ENCODE measurements at regions not wholly inside any gene's neighbourhood (a gene's known extent, or its start where the extent isn't known, plus 50 kb on each side); places are given as distances from the start of the nearest gene placed in this dataset.

DNA sequence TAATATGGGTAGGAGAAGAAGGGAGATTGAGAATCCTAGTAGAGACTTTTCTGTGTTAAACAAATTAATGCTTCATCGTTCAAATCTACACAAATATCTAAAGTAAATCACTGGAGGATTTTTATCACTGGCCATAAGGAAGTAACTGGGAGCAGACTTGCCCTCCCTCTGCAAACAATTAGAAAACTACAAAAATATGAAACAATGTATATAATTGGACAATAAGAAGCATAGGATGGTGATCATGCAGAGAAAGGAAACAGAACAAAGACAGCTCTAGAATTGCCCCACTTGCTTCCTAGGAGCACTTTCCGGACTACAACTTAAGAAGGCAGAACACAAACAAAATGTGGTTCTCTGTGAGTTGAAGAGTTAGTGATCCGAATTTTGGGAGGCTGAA, 452.7 kb upstream of the KLHL29 start:
- no peaks in the 10 kb centered on the region for H3K9me3 ChIP-seq
- H3K4me1 ChIP-seq: no peaks in the 10 kb centered on the region
- no peaks in the 10 kb centered on the region for H3K36me3 ChIP-seq (ENCODE audit: insufficient read depth in 1 of 2, low read depth in 1 of 2)
- H3K27ac ChIP-seq: no peak overlapping the region
- no peaks in the 10 kb centered on the region for H3K27me3 ChIP-seq (ENCODE audit: insufficient read depth in 3 of 3, low read length in 2 of 3)
- TF ChIP-seq, protein P1, sequence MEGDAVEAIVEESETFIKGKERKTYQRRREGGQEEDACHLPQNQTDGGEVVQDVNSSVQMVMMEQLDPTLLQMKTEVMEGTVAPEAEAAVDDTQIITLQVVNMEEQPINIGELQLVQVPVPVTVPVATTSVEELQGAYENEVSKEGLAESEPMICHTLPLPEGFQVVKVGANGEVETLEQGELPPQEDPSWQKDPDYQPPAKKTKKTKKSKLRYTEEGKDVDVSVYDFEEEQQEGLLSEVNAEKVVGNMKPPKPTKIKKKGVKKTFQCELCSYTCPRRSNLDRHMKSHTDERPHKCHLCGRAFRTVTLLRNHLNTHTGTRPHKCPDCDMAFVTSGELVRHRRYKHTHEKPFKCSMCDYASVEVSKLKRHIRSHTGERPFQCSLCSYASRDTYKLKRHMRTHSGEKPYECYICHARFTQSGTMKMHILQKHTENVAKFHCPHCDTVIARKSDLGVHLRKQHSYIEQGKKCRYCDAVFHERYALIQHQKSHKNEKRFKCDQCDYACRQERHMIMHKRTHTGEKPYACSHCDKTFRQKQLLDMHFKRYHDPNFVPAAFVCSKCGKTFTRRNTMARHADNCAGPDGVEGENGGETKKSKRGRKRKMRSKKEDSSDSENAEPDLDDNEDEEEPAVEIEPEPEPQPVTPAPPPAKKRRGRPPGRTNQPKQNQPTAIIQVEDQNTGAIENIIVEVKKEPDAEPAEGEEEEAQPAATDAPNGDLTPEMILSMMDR (IDR thresholded peaks at IDR 0.05): no peak
- intact Hi-C loops (cut with DNase I): no loop called here
- no peak overlapping the region for H3K4me3 ChIP-seq
- DNase-seq: no peak
- no peak for ATAC-seq
- WGBS, 3 donors: 63 to 73% (median 71%) methylated on average over 3 of the region's 3 CpGs

DNA sequence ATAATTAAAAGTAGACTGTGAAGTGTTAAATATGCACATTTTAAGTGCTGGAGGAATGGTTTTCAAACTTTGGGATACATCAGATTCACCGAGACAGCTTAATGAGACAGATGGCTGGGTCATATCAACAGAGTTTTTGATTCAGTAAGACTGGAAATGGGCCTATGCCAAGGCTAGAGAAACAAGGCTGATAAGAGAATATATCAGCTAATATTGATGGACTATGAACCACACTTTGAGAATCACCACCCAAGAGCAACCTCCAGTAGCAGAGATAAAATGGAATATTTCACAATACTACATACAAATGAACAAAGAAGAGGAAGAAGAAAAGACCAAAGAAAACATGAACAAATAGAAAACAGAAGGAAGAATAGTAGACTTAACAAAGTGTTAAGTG, 450.2 kb upstream of the KLHL29 start:
- Histone ChIP-seq H3K4me3 (no peak overlapping the region), H3K27ac (no peak overlapping the region), H3K36me3 (ENCODE audit: insufficient read depth in 1 of 2, low read depth in 1 of 2) (no peaks in the 10 kb centered on the region), H3K4me1 (no peaks in the 10 kb centered on the region), H3K9me3 (no peaks in the 10 kb centered on the region), H3K27me3 (ENCODE audit: insufficient read depth in 3 of 3, low read length in 2 of 3) (no peaks in the 10 kb centered on the region)
- WGBS, 3 donors: 47 to 49% (median 47%) methylated on average over 1 of the region's 1 CpG
- no peak for DNase-seq
- TF ChIP-seq, protein P1 (IDR thresholded peaks at IDR 0.05): no peak
- intact Hi-C loops (cut with DNase I): no loop called here
- no peak for ATAC-seq

DNA sequence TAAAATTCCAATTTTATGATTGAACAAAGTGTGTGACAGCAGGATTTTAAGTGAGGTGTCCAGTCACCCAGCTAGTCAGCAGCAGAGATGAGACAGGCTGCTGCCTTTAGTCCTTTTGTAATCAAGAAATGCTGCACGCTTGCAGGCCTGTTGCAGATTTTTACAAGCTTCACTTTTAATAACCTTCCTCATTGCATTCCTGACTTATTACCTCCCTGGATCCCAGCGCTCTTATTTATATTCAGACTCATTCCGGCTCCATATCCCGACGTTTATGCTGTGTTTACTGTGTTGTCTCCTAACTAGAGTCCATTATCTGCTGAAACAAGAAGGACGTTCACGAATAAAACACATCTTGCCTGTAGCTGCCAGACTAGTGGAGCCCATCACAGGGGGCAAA, 442.5 kb upstream of the KLHL29 start:
- H3K36me3 ChIP-seq (ENCODE audit: insufficient read depth in 1 of 2, low read depth in 1 of 2): no peaks in the 10 kb centered on the region
- H3K4me3 ChIP-seq: no peak overlapping the region
- ATAC-seq: no peak
- TF ChIP-seq, protein P1 (IDR thresholded peaks at IDR 0.05): no peak
- H3K27ac ChIP-seq: no peak overlapping the region
- no peaks in the 10 kb centered on the region for H3K27me3 ChIP-seq (ENCODE audit: insufficient read depth in 3 of 3, low read length in 2 of 3)
- intact Hi-C loops (cut with DNase I): no loop called here
- no peaks in the 10 kb centered on the region for H3K4me1 ChIP-seq
- WGBS, 3 donors: 85 to 86% (median 86%) methylated on average over 7 of the region's 7 CpGs
- no peak for DNase-seq
- H3K9me3 ChIP-seq: no peaks in the 10 kb centered on the region

DNA sequence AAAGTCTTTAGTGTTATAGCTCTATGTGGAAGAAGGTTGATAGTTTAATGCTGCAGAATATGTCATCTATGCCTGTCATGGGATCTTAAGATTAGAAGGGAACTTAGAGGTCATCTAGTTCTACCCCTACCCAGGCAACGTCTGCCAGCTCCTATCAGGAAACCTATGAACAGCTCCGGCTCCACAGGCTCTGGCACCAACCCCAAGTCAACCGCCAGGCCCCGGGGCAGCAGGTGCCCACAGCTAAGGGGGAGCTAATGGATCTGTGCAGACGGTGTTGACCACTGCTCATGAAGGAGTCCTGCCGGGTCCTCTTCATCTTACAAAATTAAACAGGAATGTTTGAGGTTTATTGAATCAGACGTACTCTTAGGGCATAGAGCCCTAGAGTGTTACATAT, 440.8 kb upstream of the KLHL29 start:
- Histone ChIP-seq H3K4me3 (no peak overlapping the region), H3K9me3 (no peaks in the 10 kb centered on the region), H3K4me1 (no peaks in the 10 kb centered on the region), H3K36me3 (ENCODE audit: insufficient read depth in 1 of 2, low read depth in 1 of 2) (no peaks in the 10 kb centered on the region), H3K27ac (no peak overlapping the region), H3K27me3 (ENCODE audit: insufficient read depth in 3 of 3, low read length in 2 of 3) (no peaks in the 10 kb centered on the region)
- ATAC-seq (no peak), DNase-seq (no peak)
- intact Hi-C loops (cut with DNase I): no loop called here
- WGBS, 3 donors: 71 to 76% (median 76%) methylated on average over 7 of the region's 7 CpGs
- TF ChIP-seq, protein P1 (IDR thresholded peaks at IDR 0.05): no peak

DNA sequence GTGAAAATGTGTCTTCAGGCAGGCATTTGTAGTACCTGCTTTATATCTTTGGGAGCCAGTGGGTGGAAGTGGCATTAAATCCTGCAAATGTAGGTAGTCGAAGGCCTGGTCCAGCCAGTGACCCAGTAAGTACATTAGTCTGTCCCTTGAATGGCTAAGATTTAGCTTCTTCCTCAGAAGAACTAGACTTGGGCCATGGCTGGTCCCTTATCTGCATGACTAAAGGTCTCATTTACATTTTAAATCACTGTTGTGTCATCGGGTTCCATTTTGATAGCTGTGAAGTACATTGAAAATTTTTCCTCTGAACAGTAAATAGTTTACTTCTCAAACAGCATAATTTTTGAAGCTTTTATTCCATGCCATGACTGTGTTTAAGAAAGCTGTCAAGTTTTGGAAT, 438.4 kb upstream of the KLHL29 start:
- TF ChIP-seq, protein P1 (IDR thresholded peaks at IDR 0.05): no peak
- Histone ChIP-seq H3K27ac (no peak overlapping the region), H3K9me3 (no peaks in the 10 kb centered on the region), H3K27me3 (ENCODE audit: insufficient read depth in 3 of 3, low read length in 2 of 3) (no peaks in the 10 kb centered on the region), H3K4me3 (no peak overlapping the region), H3K36me3 (ENCODE audit: insufficient read depth in 1 of 2, low read depth in 1 of 2) (no peaks in the 10 kb centered on the region), H3K4me1 (no peaks in the 10 kb centered on the region)
- WGBS, 3 donors: 87 to 91% (median 91%) methylated on average over 2 of the region's 2 CpGs
- intact Hi-C loops (cut with DNase I): no loop called here
- DNase-seq (no peak), ATAC-seq (no peak)

Measured in psoas muscle (tissue), 7 donors.